Loucy (cell line): ENCODE measurements at regions not wholly inside any gene's neighbourhood (a gene's known extent, or its start where the extent isn't known, plus 50 kb on each side); places are given as distances from the start of the nearest gene placed in this dataset.

Experiments used
- H2AFZ ChIP-seq: fragments of 200-600 bp; sonication (generic); 2 replicates; pipeline ENCODE4 v1.6.0; 2016; ENCODE audit warnings: antibody characterized with exemption, mild to moderate bottlenecking, low read length, moderate library complexity
- H3F3A ChIP-seq: fragments of 200-600 bp; 2 replicates; pipeline ENCODE4 v1.6.0; 2016; ENCODE audit warnings: antibody characterized with exemption, low read depth, mild to moderate bottlenecking
- H3K27me3 ChIP-seq: fragments of 200-600 bp; sonication (generic); 2 replicates; pipeline ENCODE4 v1.6.1; 2014; ENCODE audit warnings: low read length, mild to moderate bottlenecking; ENCODE audit not compliant: insufficient read depth, poor library complexity, severe bottlenecking
- H3K36me3 ChIP-seq: fragments of 200-600 bp; sonication (generic); 2 replicates; pipeline ENCODE4 v1.6.1; 2016; ENCODE audit warnings: low read length; ENCODE audit not compliant: insufficient read depth
- H3K4me1 ChIP-seq: fragments of 200-600 bp; sonication (generic); 2 replicates; pipeline ENCODE4 v1.5.1; 2014; ENCODE audit warnings: low read length, mild to moderate bottlenecking; ENCODE audit not compliant: insufficient read depth, poor library complexity, severe bottlenecking
- H3K4me2 ChIP-seq: fragments of 200-600 bp; sonication (generic); 2 replicates; pipeline ENCODE4 v1.6.0; 2014; ENCODE audit warnings: antibody characterized with exemption, low read length, low read depth, mild to moderate bottlenecking; ENCODE audit not compliant: poor library complexity, severe bottlenecking
- H3K4me3 ChIP-seq: fragments of 200-600 bp; sonication (generic); 2 replicates; pipeline ENCODE4 v1.5.1; 2014; ENCODE audit warnings: low read length, mild to moderate bottlenecking, mixed read lengths; ENCODE audit not compliant: poor library complexity, severe bottlenecking
- H3K79me2 ChIP-seq: fragments of 200-600 bp; sonication (generic); 2 replicates; pipeline ENCODE4 v1.6.1; 2014; ENCODE audit warnings: low read length; ENCODE audit not compliant: insufficient read depth
- H3K9ac ChIP-seq: fragments of 200-600 bp; sonication (generic); 2 replicates; pipeline ENCODE4 v1.6.0; 2014; ENCODE audit warnings: mild to moderate bottlenecking, low read depth, low read length, moderate library complexity; ENCODE audit not compliant: poor library complexity, severe bottlenecking
- H3K9me2 ChIP-seq: fragments of 200-600 bp; sonication (generic); replicated peaks from 2 replicates; pipeline ENCODE4 v1.6.1; 2016; ENCODE audit warnings: low read depth, low read length, mixed read lengths
- H3K9me3 ChIP-seq: fragments of 200-600 bp; sonication (generic); 2 replicates; pipeline ENCODE4 v1.6.1; 2014; ENCODE audit warnings: mild to moderate bottlenecking, antibody characterized with exemption, low read length, low read depth; ENCODE audit not compliant: insufficient read depth
- H4K20me1 ChIP-seq: fragments of 200-600 bp; sonication (generic); 2 replicates; pipeline ENCODE4 v1.6.0; 2014; ENCODE audit warnings: antibody characterized with exemption, low read length, mild to moderate bottlenecking; ENCODE audit not compliant: insufficient read depth, poor library complexity, severe bottlenecking
- CTCF ChIP-seq: fragments of 200-600 bp; sonication (generic); conservative IDR thresholded peaks from 2 replicates; pipeline ENCODE4 v1.5.1; 2014; ENCODE audit warnings: mild to moderate bottlenecking, antibody characterized with exemption, low read length
- EZH2phosphoT487 ChIP-seq: fragments of 200-600 bp; IDR thresholded peaks from 2 replicates; pipeline ENCODE4 v1.6.1; 2018; ENCODE audit warnings: antibody characterized with exemption, mild to moderate bottlenecking, moderate library complexity, borderline replicate concordance

- no peaks in the 10 kb centered on the region for H3K79me2 ChIP-seq
- H3K36me3 ChIP-seq = no peaks in the 10 kb centered on the region
- no peak overlapping the region for H3K4me3 ChIP-seq
- peaks cover 10% of the 10 kb centered on the region for H3K4me1 ChIP-seq
- H3K9ac ChIP-seq = no peak overlapping the region
- H2AFZ ChIP-seq = no peak overlapping the region
- TF ChIP-seq CTCF (no peak), EZH2phosphoT487 (no peak)
- no peaks in the 10 kb centered on the region for H3K9me3 ChIP-seq
- no peak overlapping the region for H3K4me2 ChIP-seq
- H4K20me1 ChIP-seq = no peaks in the 10 kb centered on the region
- H3K27me3 ChIP-seq = no peaks in the 10 kb centered on the region
- H3K9me2 ChIP-seq = no peaks in the 10 kb centered on the region
- H3F3A ChIP-seq = no peaks in the 10 kb centered on the region
These were observed 365.2 kb upstream of the ZMIZ1 start for GRCh38 chr10:78703593-78703992.

GRCh38 chr10:78706256-78706655, 362.5 kb upstream of the ZMIZ1 start:
- no peak overlapping the region for H3K9ac ChIP-seq
- H4K20me1 ChIP-seq = no peaks in the 10 kb centered on the region
- no peaks in the 10 kb centered on the region for H3K27me3 ChIP-seq
- H2AFZ ChIP-seq = no peak overlapping the region
- H3K4me2 ChIP-seq = no peak overlapping the region
- no peaks in the 10 kb centered on the region for H3K9me2 ChIP-seq
- no peaks in the 10 kb centered on the region for H3F3A ChIP-seq
- no peaks in the 10 kb centered on the region for H3K79me2 ChIP-seq
- H3K4me3 ChIP-seq = no peak overlapping the region
- TF ChIP-seq CTCF (no peak), EZH2phosphoT487 (no peak)
- no peaks in the 10 kb centered on the region for H3K4me1 ChIP-seq
- H3K9me3 ChIP-seq = no peaks in the 10 kb centered on the region
- no peaks in the 10 kb centered on the region for H3K36me3 ChIP-seq

GRCh38 chr10:78706726-78707540, 361.8 kb upstream of the ZMIZ1 start:
- no peaks in the 10 kb centered on the region for H3K4me1 ChIP-seq
- H3K9me2 ChIP-seq = no peaks in the 10 kb centered on the region
- no peak overlapping the region for H3K9ac ChIP-seq
- H3K4me3 ChIP-seq = no peak overlapping the region
- H2AFZ ChIP-seq = no peak overlapping the region
- no peaks in the 10 kb centered on the region for H3K36me3 ChIP-seq
- no peak for TF ChIP-seq EZH2phosphoT487
- TF ChIP-seq CTCF = no peak
- H3F3A ChIP-seq = no peaks in the 10 kb centered on the region
- H3K79me2 ChIP-seq = no peaks in the 10 kb centered on the region
- H3K9me3 ChIP-seq = no peaks in the 10 kb centered on the region
- no peaks in the 10 kb centered on the region for H3K27me3 ChIP-seq
- no peaks in the 10 kb centered on the region for H4K20me1 ChIP-seq
- no peak overlapping the region for H3K4me2 ChIP-seq
